Endothelial cell of umbilical vein (primary cell): ENCODE measurements at regions not wholly inside any gene's neighbourhood (a gene's known extent, or its start where the extent isn't known, plus 50 kb on each side); places are given as distances from the start of the nearest gene placed in this dataset.

ENCODE experiments used
- BruUV-seq: library from RNA; stranded (reverse); fragments of 400-500 nt; replicated peaks from 2 replicates; lab custom pipeline; 2021; lab: Mats Ljungman, UMichigan
- CTCF ChIA-PET: fragments of 300-600, 350-600 bp; sonication (Branson Sonifier 250); formaldehyde crosslinking; loops from one replicate; lab custom pipeline; 2021; ENCODE audit warnings: antibody characterized with exemption, inconsistent platforms; lab: Charles Lee
- POLR2A ChIA-PET: fragments of 300-600, 350-600 bp; sonication (Branson Sonifier 250); formaldehyde crosslinking; loops from one replicate; lab custom pipeline; 2021; ENCODE audit warnings: antibody characterized with exemption, inconsistent platforms; lab: Charles Lee
- DNase-seq: peaks from one replicate; pipeline ENCODE4 v3.0.0-alpha.2; 2011; ENCODE audit warnings: low read depth, low spot score
- FAIRE-seq: peaks from 2 replicates; lab custom pipeline; 2011; peaks lifted over from hg19 to GRCh38; lab: Jason Lieb, UNC
- H2AFZ ChIP-seq: 2 replicates; pipeline ENCODE4 v1.6.0; 2012; ENCODE audit warnings: low read depth, low read length, control low read depth, inconsistent platforms
- H3K27ac ChIP-seq: 2 replicates; pipeline ENCODE4 v1.5.1; 2011; ENCODE audit warnings: low read depth, mild to moderate bottlenecking, control low read depth, low read length, moderate library complexity; ENCODE audit not compliant: insufficient read depth
- H3K27me3 ChIP-seq, 2 experiments: 2 replicates each; pipeline versions ENCODE4 v1.6.0 to v1.6.1; 2011; ENCODE audit warnings: low read length in 2 of 2, mixed read lengths in 1 of 2; ENCODE audit not compliant: control insufficient read depth in 2 of 2, insufficient read depth in 2 of 2
- H3K36me3 ChIP-seq, 2 experiments: 2 replicates in 1 of 2; 3 replicates in 1 of 2; pipeline ENCODE4 v1.5.1; 2011; ENCODE audit warnings: low read length in 2 of 2, mild to moderate bottlenecking in 1 of 2, moderate library complexity in 1 of 2; ENCODE audit not compliant: control insufficient read depth in 2 of 2, insufficient read depth in 2 of 2; ENCODE audit errors: extremely low read depth in 1 of 2
- H3K4me1 ChIP-seq: 3 replicates; pipeline ENCODE4 v1.5.1; 2011; ENCODE audit warnings: mild to moderate bottlenecking, low read length; ENCODE audit not compliant: control insufficient read depth, insufficient read depth; ENCODE audit errors: extremely low read depth
- H3K4me2 ChIP-seq: 2 replicates; pipeline ENCODE4 v1.6.1; 2011; ENCODE audit warnings: low read length, control low read depth, mixed read lengths; ENCODE audit not compliant: insufficient read depth
- H3K4me3 ChIP-seq, 3 experiments: fragments of 200-600 bp in 1 of 3; sonication (generic), shearing (Covaris generic) in 1 of 3; replicated peaks in 1 of 3; 2 replicates each; pipeline ENCODE4 v1.5.1; 2011 to 2016; ENCODE audit warnings: control low read depth in 3 of 3, low read length in 3 of 3, mild to moderate bottlenecking in 2 of 3, inconsistent platforms in 1 of 3, low read depth in 1 of 3, moderate library complexity in 1 of 3; ENCODE audit not compliant: insufficient read depth in 1 of 3
- H3K79me2 ChIP-seq: 2 replicates; pipeline ENCODE4 v1.6.0; 2012; ENCODE audit warnings: low read length, inconsistent platforms; ENCODE audit not compliant: control insufficient read depth, insufficient read depth
- H3K9ac ChIP-seq: replicated peaks from 2 replicates; pipeline ENCODE3; 2011; ENCODE audit warnings: low read length, control low read depth; ENCODE audit not compliant: insufficient read depth; ENCODE audit errors: extremely low read depth
- H3K9me1 ChIP-seq: replicated peaks from 3 replicates; pipeline ENCODE4 v1.6.0; 2011; ENCODE audit warnings: mild to moderate bottlenecking, low read length; ENCODE audit not compliant: control insufficient read depth, insufficient read depth; ENCODE audit errors: extremely low read depth
- H3K9me3 ChIP-seq: replicated peaks from 2 replicates; pipeline ENCODE4 v1.5.1; 2012; ENCODE audit warnings: low read length, inconsistent platforms; ENCODE audit not compliant: control insufficient read depth, insufficient read depth
- H4K20me1 ChIP-seq: replicated peaks from 2 replicates; pipeline ENCODE3; 2011; ENCODE audit warnings: mild to moderate bottlenecking, low read length; ENCODE audit not compliant: control insufficient read depth, insufficient read depth; ENCODE audit errors: extremely low read depth
- EZH2 ChIP-seq: IDR thresholded peaks from 2 replicates; pipeline ENCODE4 v1.6.1; 2012; ENCODE audit warnings: borderline replicate concordance, low read depth, mild to moderate bottlenecking, moderate library complexity, low read length, inconsistent platforms; ENCODE audit not compliant: severe bottlenecking
- FOS ChIP-seq: IDR thresholded peaks from 2 replicates; pipeline ENCODE4 v1.6.1; 2011; ENCODE audit warnings: mild to moderate bottlenecking, low read length, moderate library complexity, borderline replicate concordance; ENCODE audit not compliant: insufficient read depth
- GATA2 ChIP-seq: IDR thresholded peaks from 2 replicates; pipeline ENCODE4 v1.7.0; 2011; ENCODE audit warnings: low read depth, mild to moderate bottlenecking, moderate library complexity, mixed read lengths, low read length; ENCODE audit not compliant: insufficient read length, insufficient read depth
- JUN ChIP-seq: IDR thresholded peaks from 2 replicates; pipeline ENCODE4 v1.6.1; 2011; ENCODE audit warnings: borderline replicate concordance, low read depth; ENCODE audit not compliant: insufficient read length, insufficient read depth
- MYC ChIP-seq: IDR thresholded peaks from one replicate; pipeline ENCODE4 v1.6.1; 2011; ENCODE audit warnings: mild to moderate bottlenecking, low read depth, low read length
- POLR2A ChIP-seq: IDR thresholded peaks from 2 replicates; pipeline ENCODE4 v1.6.1; 2012; ENCODE audit warnings: low read depth, mild to moderate bottlenecking, control low read depth, low read length
- POLR2AphosphoS5 ChIP-seq: IDR thresholded peaks from 2 replicates; pipeline ENCODE4 v1.6.1; 2012; ENCODE audit warnings: low read depth, mild to moderate bottlenecking, control low read depth, low read length, moderate library complexity; ENCODE audit not compliant: insufficient read depth
- dilution Hi-C: fragments of 300-500 bp; cut with MboI; formaldehyde crosslinking; loops from one replicate; pipeline ENCODE4 v1.15.0; 2019; ENCODE audit warnings: low sequenced_read_pairs; ENCODE audit not compliant: extremely low pct_ligation_motif_present
- intact Hi-C: fragments of 100-400 bp; cut with micrococcal nuclease; formaldehyde crosslinking; loops from one replicate; pipeline ENCODE4 v1.10.0; 2022
- TF ChIP-seq, protein P1 (sequence below): IDR thresholded peaks from 2 replicates; pipeline ENCODE4 v1.6.1; 2011; ENCODE audit not compliant: insufficient read depth, insufficient read length
- TF ChIP-seq, protein P2 (sequence below), 2 donors: IDR thresholded peaks; 1 replicate in 1 of 2; 2 replicates in 1 of 2; pipeline ENCODE4 v1.5.1; 2011; ENCODE audit warnings: low read length in 2 of 2, mild to moderate bottlenecking in 2 of 2, moderate library complexity in 2 of 2, control low read depth in 1 of 2, inconsistent platforms in 1 of 2, low read depth in 1 of 2; ENCODE audit not compliant: insufficient read depth in 1 of 2; ENCODE audit errors: extremely low read depth in 1 of 2

DNA sequence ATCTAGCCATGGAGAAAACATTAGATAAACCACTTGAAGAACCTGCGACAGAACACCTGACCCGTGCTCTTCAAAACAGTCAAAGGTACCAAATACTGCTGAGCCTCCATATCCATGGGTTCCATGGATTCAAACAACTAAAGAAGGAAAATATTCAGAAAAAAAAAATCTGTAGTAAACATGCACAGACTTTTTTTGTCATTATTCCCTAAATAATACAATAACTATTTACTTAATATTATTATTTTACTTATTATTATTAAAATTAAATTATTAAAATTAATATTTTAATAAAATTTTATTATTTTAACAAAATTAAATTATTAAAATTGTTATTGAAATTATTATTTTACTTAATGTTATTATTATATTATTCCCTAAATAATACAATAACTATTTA is 101.0 kb upstream of the PDE1C start:
- Histone ChIP-seq H3K9me1 (no peaks in the 10 kb centered on the region), H3K79me2 (no peaks in the 10 kb centered on the region), H2AFZ (no peak overlapping the region), H3K4me3 (no peak overlapping the region), H3K36me3 (no peaks in the 10 kb centered on the region), H4K20me1 (no peaks in the 10 kb centered on the region), H3K27ac (no peak overlapping the region), H3K27me3 (peaks cover 0 to 8% of the 10 kb centered on the region in 2 experiments), H3K9me3 (no peaks in the 10 kb centered on the region), H3K4me2 (no peak overlapping the region), H3K9ac (no peak overlapping the region), H3K4me1 (no peaks in the 10 kb centered on the region)
- CTCF ChIA-PET: no interaction called here
- dilution Hi-C loops: no loop called here
- no peak for FAIRE-seq
- POLR2A ChIA-PET: no interaction called here
- TF ChIP-seq EZH2 (no peak), POLR2AphosphoS5 (no peak), MYC (no peak), POLR2A (no peak), GATA2 (no peak), FOS (no peak), JUN (no peak)
- TF ChIP-seq, protein P1, sequence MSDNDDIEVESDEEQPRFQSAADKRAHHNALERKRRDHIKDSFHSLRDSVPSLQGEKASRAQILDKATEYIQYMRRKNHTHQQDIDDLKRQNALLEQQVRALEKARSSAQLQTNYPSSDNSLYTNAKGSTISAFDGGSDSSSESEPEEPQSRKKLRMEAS: no peak
- TF ChIP-seq, protein P2, sequence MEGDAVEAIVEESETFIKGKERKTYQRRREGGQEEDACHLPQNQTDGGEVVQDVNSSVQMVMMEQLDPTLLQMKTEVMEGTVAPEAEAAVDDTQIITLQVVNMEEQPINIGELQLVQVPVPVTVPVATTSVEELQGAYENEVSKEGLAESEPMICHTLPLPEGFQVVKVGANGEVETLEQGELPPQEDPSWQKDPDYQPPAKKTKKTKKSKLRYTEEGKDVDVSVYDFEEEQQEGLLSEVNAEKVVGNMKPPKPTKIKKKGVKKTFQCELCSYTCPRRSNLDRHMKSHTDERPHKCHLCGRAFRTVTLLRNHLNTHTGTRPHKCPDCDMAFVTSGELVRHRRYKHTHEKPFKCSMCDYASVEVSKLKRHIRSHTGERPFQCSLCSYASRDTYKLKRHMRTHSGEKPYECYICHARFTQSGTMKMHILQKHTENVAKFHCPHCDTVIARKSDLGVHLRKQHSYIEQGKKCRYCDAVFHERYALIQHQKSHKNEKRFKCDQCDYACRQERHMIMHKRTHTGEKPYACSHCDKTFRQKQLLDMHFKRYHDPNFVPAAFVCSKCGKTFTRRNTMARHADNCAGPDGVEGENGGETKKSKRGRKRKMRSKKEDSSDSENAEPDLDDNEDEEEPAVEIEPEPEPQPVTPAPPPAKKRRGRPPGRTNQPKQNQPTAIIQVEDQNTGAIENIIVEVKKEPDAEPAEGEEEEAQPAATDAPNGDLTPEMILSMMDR (IDR thresholded peaks at IDR 0.05; ENCODE audit: extremely low read depth in 1 of 2, insufficient read depth in 1 of 2, low read depth in 1 of 2, low read length in 2 of 2): no peak
- intact Hi-C loops: no loop called here
- DNase-seq: no peak
- BruUV-seq: no TSS peak
